GM18868 (cell line): ENCODE measurements at regions not wholly inside any gene's neighbourhood (a gene's known extent, or its start where the extent isn't known, plus 50 kb on each side); places are given as distances from the start of the nearest gene placed in this dataset.
"Not testable (repeated sequence)": the region's sequence is repeated elsewhere in the genome, so short reads cannot be mapped to it uniquely, and the experiment has no call there.

ENCODE experiments used
- ATAC-seq: cut with Tn5 transposase; IDR thresholded peaks from one replicate; pipeline ENCODE4 v1.9.1; 2021; ENCODE audit warnings: mild to moderate bottlenecking, moderate library complexity; ENCODE audit not compliant: unreplicated experiment

DNA sequence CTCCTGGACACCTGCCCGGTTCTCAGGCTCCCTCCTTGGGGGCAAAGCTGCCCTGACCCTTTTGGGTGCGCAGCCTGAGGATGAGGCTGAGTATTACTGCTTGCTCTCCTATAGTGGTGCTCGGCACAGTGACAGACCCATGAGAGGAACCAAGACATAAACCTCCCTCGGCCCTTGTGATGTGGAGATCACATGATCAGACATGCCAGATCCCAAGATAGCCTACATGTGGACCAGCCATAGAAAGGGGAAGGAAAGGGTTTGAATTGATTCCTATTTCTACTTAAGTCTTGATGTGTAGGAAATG, 125.3 kb downstream of the VPREB1 start:
- no peak for ATAC-seq

DNA sequence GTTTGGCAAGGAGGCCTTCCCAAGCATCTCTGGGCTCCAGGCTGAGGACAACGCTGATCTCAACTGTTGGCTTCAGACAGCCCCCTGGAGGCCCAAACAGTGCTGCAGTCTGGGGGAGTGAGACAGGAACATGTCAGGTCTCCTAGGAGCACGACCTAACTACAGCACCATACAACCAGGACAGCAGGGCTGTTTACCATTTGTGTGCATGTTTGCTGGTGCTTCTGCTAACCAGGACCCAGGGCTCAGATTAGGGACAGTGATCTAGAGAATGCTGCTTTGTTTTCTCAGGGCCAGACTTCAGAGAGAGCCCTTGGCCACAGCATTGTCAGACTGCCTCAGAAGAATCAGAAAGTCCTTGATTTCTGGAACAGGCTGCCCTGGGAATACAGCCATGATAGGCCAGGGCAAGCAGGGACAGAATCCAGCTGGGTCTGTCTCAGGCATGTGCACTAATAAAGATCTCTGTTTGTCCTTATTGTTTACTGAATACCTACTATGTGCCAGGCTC, 126.5 kb downstream of the VPREB1 start:
- ATAC-seq, result no peak

DNA sequence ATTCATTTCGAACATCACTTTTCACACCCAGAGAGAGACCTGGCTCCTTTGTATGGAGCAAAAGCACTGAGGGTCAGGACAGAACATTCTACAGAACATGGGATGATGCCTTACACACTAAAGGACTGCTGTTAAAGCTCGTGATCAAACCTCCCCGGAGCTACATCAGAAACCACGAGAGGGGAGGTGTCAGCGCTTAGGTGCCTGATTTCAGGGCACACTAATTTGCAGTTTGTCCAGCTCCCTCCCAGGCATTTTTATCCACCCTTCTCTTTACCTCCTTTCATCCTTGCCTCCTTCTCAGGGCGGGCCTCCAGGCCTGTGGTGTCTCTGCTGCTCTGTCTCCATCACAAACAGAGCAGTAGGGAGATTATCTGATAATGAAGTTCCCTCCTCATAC, 127.5 kb downstream of the VPREB1 start:
- ATAC-seq, result no peak

DNA sequence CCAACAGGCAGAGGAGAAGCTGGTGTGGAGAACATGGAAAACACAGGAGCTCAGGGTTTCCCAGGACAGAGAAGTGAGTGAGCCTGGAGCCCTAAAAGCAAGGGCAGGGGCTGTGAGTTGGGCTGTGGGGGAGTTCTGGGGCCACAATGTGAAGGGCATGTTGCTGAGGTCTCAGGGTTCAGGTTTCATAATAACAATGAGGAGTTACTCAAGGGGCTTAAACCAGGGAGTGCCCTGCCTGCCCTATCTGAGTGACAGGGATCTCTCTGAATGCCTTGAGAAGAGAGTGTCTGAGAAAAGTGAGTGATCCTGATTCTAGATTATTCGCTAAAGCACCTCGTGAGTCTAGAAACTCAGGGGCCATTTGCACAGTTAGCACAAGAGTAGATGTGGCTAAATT, 129.6 kb downstream of the VPREB1 start:
- ATAC-seq, result no peak

DNA sequence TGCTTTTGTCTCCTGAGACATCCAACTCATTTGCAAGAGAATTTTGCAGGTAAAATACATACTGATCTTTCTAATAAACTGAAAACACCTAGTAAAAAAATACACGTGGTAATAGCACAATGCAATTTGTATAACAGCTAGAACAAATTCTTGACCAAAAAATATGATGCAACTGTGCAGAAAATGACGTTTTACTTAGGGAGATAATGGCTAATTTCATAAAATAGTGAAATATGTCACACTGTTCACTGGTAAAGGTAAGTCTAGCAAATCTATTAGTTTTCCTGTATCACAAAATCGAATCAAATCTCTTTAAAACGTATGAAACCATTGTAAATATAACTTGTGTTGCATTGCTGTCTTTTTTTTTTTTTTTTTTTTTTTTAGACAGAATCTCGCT, 130.0 kb downstream of the VPREB1 start:
- no peak for ATAC-seq

DNA sequence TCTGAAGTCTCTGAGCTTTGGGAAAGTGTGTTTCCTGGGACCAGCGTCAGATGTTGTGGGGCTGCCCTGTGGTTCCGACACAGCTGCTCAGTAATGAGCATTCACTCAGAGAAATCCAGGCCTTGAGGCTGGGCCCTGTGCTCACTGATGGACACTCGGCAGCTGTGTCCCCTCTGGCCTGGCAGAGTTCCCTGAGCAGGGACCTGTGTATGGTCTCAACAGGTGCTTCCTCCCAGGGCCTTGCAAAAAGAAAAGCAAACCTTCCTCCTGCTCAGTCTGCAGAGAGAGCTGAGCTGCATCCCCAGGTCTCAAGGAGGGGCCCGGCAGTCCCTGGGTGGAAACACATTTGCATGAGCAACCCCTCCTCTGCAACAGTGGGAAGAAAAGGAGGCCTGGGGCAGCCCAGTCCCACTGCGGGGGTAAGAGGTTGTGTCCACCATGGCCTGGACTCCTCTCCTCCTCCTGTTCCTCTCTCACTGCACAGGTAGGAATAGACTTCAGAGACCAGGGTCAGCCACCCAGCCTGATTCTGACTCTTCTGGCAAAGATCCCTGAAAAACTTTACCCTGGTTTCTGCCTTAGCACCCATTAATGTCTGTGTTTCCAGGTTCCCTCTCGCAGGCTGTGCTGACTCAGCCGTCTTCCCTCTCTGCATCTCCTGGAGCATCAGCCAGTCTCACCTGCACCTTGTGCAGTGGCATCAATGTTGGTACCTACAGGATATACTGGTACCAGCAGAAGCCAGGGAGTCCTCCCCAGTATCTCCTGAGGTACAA, 131.2 kb downstream of the VPREB1 start:
- no peak for ATAC-seq

DNA sequence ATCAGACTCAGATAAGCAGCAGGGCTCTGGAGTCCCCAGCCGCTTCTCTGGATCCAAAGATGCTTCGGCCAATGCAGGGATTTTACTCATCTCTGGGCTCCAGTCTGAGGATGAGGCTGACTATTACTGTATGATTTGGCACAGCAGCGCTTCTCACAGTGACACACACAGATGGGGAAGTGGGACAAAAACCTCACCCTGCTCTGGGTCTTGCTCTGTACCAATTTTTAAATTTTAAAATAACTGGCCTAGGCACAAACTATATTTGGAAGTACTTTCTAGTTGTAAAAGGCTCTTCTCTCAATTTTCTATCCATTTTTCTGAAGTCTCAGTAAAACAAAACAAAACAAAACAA, 131.7 kb downstream of the VPREB1 start:
- no peak for ATAC-seq

DNA sequence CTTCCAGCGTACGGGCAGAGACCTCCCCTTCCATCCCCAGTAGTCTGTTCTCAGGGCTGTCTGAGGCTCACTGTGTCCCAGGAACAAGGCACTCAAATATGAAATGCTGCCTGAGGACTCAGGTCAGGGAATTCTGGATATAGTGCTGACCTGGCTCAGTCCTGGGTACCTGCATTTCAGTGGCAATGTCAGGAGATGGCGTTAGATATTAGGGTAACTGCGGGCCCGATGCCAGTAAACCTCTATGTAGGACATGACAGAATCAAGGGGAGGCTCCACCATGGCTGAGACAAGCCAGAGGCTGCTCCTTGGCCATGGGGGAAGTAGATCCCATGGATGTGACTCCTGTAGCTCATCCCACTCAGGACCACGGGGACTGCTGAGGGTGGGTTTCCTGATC, 131.7 kb downstream of the ZNF280B start:
- not testable (repeated sequence) for ATAC-seq

DNA sequence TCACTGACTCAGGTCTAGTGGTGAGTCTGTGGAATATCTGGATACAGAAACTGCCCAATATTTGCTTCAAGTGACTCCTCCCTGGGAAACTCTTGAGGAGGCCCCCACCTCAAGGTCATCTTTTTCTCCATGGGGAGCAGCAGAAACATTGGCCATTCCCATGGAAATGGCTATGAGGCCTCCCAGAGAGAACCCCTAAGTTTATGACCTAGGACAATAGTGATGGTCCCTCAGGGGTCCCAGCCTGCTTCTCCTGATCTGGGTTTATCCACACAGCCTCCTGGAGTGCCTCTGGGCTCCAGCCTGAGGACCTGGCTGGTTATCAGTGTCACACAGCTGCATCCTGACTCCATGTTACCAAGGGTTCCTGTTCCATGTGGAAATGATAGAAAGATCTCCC, 131.2 kb downstream of the ZNF280B start:
- no peak for ATAC-seq

DNA sequence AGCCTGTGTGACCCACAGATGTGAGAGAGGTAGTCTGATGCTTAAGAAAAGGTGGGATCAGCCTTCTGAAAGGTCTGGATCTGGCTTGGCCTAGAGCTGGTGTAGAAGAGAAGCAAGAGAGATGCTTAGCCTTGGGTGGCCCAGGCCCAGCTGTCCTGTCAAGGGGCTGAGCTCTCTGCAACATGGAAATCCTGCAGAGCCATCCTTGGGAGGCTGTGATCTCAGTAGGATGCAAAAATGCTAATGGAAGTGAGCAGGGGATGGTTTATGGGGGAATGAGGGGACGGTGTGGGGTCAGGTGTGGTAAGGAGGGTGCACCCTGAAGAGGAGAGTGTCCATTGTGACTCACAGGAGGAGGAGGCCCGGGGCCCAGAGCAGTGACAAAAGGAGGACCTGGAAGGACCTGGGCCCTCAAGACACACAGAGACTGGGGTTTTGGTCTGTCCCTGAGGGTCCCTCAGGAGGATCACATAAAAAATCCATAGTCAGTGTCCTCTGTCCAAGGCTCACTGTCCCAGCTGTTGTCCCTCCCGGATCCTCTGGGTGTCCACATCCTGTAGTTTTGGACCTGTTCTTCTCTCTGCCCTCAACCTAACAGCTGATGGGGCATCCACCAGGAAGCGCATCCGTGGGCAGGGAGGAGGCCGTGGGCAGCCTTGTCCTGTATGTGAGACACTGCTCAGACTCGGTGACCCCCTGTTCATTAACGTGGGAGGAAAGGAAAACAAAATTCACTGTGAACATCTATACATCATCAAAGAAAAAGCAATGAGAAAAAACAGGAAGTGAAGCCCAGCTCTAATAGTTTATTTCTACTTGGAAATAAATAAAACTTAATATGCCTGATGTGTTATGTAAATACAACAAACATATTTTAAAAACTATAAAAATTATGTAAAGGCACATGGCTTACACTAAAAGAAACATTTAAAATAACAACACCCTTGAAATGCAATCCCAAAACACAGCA, 129.8 kb downstream of the ZNF280B start:
- ATAC-seq, result no peak

DNA sequence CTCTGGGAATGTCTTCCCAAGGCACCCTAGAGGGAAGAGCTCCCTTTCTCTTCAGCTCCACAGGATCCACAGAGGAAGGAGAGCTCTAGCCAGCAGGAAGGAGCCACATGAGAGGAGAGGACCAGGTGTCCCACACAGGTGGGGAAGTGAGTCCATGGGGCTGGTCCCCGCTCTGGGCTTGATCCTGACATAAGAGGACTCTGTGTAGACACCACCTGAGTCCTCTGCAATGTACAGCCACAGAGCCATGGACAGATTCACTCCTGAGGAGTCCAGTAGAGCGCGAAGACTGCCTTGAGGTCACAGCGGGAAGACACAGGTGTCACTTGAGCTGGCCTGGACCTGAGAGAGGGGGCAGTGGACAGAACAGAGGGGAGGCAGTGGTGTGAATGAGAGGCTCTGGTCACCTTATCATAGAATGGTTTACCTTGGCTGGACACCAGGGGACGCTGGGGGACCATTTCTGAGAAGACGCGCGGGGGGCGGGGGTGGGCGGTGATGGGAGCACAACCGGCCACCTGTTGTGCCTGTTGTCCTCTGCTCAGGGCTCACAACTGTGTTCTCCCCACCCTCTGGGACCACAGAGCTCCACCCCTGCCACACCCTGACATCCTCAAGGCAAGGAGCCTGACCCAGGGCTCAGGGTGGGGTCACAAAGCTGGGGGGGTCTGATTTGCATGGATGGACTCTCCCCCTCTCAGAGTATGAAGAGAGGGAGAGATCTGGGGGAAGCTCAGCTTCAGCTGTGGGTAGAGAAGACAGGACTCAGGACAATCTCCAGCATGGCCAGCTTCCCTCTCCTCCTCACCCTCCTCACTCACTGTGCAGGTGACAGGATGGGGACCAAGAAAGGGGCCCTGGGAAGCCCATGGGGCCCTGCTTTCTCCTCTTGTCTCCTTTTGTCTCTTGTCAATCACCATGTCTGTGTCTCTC, 128.2 kb downstream of the ZNF280B start:
- ATAC-seq, result no peak

DNA sequence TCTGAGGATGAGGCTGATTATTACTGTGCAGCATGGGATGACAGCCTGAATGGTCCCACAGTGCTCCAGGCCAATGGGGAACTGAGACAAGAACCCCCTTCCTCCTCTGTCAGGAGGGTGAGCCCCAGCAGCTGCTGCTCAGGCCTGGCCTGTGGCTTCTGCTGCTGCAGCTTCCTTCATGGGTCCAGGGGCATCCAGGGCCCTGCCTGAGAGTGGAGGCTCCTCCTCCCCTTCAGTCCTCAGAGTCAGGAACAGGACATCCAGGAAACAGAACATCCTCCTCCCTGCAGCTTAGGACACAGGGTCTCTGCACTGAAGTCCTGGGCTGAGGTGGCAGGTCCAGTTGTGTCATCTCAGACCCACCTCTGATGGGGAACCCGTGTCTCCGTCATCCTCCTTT, 127.2 kb downstream of the ZNF280B start:
- not testable (repeated sequence) for ATAC-seq

DNA sequence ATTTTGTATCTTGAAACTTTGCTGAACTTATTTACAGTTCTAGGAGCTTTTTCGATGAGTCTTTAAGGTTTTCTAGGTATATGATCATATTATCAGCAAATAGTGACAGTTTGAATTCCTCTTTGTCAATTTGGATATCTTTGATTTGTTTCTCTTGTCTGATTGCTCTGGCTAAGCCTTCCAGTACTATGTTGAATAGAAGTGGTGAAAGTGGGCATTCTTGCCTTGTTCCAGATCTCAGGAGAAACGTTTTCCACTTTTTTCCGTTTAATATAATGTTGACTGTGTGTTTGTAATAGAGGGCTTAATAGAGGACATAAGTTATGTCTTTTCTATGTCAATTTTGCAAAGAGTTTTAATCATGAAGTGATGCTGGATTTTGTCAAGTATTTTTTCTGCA, 124.3 kb downstream of the ZNF280B start:
- ATAC-seq, result no peak

DNA sequence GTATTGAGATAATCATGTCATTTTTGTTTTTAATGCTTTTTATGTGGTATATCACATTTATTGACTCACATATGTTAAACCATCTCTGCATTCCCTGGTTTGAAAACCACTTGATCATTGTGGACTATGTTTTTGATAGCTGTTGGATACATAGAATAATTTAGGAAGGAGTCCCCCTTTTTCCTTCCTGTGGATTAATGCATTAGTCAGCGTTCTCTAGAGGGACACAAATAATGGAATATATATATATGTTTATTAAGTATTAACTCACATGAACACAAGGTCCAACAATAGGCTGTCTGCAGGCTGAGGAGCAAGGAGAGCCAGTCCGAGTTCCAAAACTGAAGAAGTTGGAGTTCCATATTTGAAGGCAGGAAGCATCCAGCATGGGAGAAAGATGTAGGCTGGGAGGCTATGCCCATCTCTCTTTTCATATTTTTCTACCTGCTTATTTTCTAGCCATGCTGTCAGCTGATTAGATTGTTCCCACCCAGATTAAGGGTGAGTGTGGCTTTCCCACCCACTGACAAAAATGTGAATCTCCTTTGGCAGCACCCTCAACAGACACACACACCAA, 123.8 kb downstream of the ZNF280B start:
- no peak for ATAC-seq

DNA sequence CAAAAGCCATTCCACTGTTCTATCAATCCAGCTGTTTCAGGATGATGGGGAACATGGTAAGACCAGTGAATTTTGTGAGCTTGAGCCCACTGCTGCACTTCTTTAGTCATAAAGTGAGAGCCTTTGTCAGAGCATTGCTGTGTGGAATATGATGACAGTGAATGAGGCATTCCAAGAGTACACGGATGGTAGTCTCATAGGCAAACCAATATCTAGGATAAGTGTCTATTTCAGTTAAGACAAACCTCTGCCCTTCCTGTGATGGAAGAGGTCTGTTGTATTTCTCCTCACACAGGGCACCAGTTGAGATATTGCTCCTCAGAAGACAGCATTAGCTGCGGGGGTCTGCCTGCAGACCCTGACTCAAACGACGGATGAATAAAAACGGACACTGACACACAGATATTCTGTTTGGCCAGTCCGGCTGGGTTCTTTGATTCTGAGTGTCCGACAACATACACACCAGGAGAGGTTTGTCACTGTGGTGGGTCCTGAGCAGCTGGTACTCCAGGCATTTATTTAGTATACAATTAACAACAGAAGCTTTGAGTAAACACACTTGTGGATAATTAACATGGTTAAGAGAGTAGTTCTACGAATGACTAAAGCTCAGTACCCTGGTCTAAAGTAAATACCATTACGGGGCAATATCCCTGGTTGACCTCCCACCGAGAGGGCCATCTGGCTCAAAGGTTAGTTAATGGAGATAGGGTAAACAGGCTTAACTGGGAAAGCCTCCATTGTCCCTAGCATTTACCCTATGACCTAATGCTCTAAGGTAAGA, 121.7 kb downstream of the ZNF280B start:
- no peak for ATAC-seq

DNA sequence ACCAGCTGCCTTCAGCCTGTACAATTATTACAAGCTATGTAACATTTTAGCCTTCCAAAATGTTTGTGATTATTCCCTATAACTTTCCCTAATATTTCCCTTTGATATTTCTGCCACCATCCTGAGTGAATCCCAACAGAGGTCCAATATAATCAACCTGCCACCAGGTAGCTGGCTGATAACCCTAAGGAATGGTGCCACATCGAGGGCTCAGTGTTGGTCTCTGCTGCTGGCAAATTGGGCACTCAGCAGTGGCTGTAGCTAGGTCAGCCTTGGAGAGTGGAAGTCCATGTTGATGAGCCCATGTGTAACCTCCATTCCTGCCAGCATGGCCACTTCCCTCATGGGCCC, 121.2 kb downstream of the ZNF280B start:
- no peak for ATAC-seq

DNA sequence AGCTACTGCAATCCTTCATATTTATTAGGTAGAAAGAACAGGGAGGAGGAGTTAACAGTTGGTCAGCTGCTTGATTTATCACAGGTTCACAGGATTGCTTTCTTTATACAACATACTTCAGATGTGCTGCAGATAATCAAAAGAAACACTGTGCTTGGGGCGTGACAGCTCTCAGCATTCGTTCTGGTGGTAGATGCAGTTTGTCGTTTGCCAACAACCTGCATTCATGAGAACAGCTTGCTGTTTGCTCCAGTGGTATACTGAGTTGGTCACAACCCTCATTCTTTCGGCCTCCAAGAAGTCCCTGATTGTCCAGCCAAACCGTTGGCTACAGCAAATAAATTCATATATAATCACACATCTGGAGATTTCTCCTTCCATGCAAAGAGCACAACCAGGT, 120.5 kb downstream of the ZNF280B start:
- no peak for ATAC-seq

DNA sequence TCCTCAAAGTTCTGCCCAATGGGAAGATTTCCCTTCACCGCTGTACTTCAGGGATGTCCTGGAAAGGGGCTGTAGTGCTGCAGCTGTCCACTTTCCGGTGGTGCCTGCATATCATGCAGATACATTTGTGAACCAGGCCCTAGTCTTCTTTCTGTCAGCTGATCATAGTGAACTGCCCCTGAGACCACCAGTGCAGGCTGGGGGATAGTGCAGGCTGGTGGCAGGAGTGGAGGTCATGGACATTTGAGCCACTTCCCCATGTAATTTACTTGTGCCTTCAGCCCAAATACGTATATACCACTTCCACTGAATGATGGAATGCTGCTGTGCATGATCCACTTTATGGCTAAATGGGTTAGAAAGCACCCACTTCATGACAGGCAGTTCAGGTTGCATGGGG, 120.0 kb downstream of the ZNF280B start:
- ATAC-seq, result no peak

DNA sequence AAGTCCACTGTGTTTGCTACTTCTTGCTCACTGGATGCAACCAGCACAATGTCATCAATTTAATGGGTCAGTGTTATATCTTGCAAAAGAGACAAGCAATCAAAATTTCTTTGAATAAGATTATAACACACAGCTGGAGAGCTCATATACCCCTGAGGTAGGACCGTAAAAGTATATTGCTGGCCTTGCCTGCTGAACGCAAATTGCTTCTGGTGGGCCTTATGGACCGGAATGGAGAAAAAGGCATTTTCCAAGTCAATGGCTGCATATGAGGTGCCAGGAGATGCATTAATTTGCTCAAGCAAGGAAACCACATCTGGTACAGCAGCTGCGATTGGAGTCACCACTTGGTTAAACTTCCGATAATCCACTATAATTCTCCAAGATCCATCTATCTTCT, 119.1 kb downstream of the ZNF280B start:
- ATAC-seq, result no peak

DNA sequence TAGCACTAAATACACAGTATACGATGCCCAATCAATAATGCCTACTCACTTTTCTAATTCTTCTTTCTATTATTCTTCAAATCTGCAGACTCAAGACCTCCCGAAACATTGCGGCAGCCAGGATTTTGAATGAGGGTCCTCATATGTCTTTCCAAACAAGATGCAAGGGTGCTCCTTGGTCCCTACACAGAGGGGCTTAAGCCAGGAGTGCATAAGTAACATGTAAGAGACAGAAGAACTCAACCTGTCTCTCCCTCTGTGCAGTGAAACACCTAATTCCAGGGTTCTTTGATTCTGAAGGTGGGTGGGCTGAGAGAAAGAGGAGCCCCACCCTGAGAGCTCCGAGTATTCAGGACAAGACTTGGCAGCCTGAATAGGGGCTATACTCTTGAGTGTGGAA, 117.6 kb downstream of the ZNF280B start:
- no peak for ATAC-seq
